Dermis microvascular lymphatic vessel endothelial cell (primary cell): ENCODE measurements at regions not wholly inside any gene's neighbourhood (a gene's known extent, or its start where the extent isn't known, plus 50 kb on each side); places are given as distances from the start of the nearest gene placed in this dataset.

Experiments used
- DNase-seq, 2 donors: peaks; one replicate each; pipeline versions ENCODE4 v3.0.0 to v3.0.0-alpha.2; 2010; ENCODE audit warnings: low read depth in 2 of 2

DNA sequence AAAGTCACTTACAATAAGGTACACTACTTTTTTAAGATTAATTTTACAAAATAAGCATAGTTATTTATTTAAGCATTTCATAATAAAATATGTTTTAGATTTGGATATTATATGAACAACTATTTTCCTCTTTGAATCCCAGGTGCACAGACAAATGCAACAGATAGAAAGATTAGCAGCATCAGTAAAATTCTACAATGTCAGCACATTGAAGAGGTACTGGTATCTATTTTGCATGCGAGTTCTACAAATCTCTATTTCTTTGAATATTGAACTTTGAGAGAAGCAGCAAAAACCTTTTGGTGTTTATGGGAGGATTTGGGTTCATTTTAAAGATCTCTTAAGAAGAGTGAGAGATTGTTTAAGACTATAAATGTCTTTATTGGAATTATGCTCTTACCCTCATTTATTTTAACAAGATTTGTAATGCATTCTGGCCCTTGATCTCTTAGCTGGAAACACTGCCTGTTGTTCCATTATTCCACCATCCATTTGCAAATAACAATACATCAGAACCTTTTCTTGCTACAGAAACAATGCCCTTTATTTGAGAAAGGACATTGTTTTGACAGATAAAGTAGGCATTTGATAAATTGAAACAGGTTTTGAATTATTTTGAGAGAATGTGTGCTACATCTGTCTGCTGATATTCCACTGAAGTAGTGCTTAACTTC is 558.8 kb upstream of the KLHL1 start:
- no peak for DNase-seq

DNA sequence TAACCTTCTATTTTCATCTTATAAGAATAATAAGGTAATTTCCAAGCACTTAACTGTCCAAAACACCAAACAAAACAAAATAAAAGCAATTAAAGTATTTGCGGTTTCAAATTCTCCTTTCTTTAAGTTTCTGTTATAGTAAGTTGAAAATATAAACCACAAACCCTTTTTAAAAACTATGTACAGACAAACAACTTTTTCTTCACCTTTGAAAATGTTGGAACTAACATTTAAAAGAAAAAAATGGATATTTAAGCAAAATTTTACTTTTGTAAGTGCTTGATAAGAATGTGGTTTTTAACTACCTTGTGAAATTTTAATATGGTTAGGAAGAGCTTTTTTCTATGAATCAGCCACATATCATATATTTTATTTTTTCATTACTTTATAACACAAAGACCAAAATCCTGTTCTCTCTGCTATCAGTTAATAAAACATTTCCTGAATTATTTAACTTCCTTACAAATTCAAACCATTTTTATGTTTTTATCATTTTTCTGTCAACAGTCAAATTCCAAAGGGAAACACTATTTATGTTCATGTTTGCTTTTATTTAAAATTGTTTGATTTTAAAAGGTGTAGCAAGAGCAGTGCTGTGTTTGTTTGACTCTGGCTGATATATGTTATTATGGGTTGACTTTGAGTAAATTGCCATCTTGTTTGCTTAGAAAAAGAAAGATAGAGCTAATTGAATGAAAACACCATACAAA is 554.1 kb upstream of the KLHL1 start:
- peak in 1 of 2 donors; percentile 23 for DNase-seq

- DNase-seq = no peak
These were observed 535.8 kb upstream of the KLHL1 start for GRCh38 chr13:70644052-70644451.

DNA sequence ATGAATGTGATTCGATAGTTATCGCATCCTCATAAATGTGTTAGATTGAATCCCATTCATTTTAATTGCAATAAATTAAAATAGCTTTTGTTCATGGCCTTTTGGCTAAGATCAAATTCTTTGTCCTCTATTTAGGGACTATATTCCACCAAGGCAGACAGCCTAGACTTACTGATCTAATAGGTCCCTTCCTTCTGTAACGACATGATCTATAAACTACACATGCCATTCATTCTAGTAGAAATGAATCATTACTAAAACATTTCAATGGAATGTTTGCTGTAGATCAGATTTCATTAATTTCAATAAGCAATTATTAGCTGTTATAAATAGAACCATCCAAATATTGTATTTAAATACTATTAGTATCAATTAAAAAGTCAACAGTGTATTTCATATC is 526.6 kb upstream of the KLHL1 start:
- DNase-seq = no peak

DNA sequence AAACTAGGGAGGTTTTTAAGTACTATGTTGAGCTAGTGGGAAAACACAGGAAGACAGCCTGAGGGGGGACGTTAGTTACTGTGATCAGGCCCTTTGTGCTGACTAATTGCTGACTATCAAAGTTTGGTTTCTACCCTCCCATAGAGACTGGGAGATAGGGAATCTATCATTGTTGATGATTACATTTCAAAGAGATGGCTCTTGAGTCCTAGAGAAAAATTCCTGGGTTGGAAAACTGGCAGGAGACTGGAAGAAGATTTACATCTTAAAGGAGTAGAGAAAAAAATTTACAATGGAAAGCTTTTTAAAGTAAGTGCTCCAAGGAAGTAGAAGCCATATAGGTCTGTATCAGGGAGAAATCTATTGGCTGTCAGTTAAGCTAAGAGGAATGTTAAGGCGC is 522.0 kb upstream of the KLHL1 start:
- DNase-seq = no peak

DNA sequence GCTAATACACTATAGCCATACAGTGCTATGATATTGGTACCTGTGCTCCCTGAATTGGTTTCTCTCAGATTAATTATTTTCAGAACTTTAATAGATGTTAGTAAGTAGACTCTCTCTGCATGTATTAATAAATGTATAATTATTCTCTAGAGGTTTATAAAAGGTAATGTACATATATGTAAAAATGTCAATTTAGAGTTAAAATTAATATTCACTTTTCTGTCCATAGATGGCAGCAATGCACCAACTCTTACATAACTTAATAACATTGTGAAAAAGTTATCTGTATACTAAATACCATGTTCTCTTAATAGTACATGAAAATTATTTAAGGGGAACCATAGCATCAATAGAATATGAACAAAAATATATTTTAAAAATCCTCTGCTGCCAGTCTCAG is 515.0 kb upstream of the KLHL1 start:
- peak in 1 of 2 donors; percentile 15 for DNase-seq

DNA sequence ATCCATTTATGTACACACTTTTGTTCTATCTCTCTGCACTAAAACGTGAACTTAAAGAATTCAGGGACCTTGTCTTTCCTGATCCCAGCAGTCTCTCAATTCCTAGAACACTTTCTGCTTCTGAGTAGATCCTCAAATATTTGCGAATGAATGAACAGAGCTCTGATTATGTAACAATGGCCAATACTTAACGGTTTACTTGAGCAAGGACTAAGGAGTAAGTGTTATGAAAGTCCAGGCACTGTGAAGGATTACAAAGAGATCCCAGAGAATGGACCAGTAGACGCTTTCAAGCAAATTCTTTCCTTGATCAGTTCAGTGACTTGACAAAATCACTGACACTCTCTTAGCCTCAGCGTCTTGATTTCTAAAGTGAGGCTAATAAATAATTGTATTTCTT is 514.5 kb upstream of the KLHL1 start:
- DNase-seq = no peak

- DNase-seq = no peak
These were observed 511.7 kb upstream of the KLHL1 start for GRCh38 chr13:70619936-70620335.

GRCh38 chr13:70616847-70617246 is 508.6 kb upstream of the KLHL1 start:
- DNase-seq = no peak

- no peak for DNase-seq
These were observed 505.0 kb upstream of the KLHL1 start for GRCh38 chr13:70613295-70613694.

DNA sequence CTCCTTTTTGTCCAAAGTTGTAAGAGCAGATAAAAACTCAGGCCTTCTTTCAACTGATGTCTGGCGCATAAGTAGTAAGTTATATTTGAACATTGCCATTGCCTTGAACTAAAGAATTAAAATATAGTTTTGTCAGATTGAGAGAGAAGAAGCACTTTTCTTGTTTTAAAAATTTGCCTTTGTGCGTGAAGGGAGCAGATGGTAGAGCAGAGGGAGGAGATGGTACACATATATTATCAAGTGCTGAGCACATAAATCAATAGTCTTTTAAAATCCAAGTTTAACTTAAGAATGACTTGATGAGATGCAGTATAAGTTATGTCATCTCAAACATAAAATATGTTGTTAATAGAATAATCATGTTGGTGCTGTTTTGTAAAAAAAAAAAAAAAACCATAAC is 504.6 kb upstream of the KLHL1 start:
- DNase-seq = no peak

DNA sequence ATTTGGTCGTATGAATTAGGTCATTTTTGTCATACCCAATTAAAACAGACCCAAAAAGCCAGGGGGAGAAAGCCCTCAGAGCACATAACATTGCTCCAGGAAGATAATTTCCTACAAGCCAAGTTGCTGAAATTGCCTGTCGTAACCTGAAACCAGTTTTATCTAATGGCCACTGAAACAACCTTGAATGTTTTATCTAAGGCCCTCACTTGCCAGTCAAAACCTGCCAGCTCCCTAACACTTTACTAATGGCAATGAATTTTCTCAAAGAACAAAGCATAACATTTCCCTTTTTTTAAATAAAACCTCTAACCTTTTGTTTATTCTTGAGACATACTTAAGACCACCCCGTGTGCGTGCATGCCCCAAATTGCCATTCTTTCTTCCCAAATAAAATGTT is 496.2 kb upstream of the KLHL1 start:
- no peak for DNase-seq

DNA sequence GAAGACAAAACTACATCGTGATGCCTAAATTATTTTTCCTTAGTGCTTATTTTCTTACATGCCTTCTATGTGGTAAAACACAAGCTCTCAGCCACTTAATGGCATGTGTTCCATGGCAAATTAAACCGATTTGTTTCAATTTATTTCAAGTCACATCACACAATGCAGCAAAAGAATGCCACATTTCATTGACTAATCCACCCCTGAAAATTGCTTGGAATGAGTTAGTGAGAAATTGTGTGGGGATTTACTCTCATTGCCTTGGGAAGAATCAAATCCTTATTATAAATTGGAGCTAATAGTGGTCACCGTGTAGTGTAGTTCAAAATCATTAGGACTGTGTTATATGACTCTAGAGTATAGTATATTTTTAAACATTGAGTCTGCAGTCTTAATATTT is 485.5 kb upstream of the KLHL1 start:
- DNase-seq = no peak

GRCh38 chr13:70585109-70585508 is 476.9 kb upstream of the KLHL1 start:
- no peak for DNase-seq

DNA sequence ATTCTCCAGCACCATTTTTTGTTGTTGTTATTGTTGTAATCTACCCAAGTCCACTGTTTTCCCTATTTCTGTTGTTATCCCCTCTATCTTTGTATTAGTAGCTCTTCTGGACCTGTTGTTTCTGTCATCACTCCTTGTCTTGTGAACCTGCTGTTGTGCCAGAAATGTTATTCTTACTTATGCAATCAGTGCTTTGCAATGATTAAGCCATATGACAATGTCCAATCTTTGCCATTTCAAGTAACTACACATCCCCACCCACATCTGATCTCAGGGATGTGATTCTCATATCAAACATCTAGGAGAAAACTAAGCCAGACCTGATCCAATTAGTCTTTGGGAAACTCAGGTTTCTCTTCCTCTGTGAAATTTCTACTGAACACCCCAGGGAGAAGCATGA is 472.6 kb upstream of the KLHL1 start:
- no peak for DNase-seq

- no peak for DNase-seq
These were observed 471.7 kb upstream of the KLHL1 start for GRCh38 chr13:70579941-70580340.

GRCh38 chr13:70571221-70571620 is 463.0 kb upstream of the KLHL1 start:
- no peak for DNase-seq

GRCh38 chr13:70568571-70568970 is 460.3 kb upstream of the KLHL1 start:
- peak; percentile 7 to 39 for DNase-seq

GRCh38 chr13:70544706-70545105 is 436.5 kb upstream of the KLHL1 start:
- DNase-seq = no peak

- no peak for DNase-seq
These were observed 433.2 kb upstream of the KLHL1 start for GRCh38 chr13:70541451-70541850.

GRCh38 chr13:70534466-70534865 is 426.2 kb upstream of the KLHL1 start:
- DNase-seq = no peak

GRCh38 chr13:70529652-70530051 is 421.4 kb upstream of the KLHL1 start:
- DNase-seq = no peak

GRCh38 chr13:70527599-70527998 is 419.3 kb upstream of the KLHL1 start:
- DNase-seq = no peak

DNA sequence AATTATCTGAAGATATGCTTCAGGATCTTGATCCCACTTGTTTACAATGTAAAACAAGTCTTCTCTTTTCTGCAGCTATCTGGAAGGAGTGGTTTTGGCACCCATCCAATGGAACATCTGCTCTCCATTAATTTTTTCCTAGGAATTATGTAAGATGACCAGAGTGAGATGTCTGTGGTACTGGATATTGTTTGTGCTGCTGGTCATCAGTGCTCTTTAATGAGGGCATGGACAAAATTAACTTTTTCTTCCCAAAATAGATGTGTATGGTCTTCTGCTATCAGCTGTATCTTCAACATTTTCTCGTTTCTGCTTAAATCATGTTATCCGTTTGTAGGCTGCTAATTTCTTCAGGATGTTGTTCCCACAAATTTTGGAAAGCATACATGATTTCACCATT is 415.4 kb upstream of the KLHL1 start:
- DNase-seq = no peak
